HL-60 (cell line): ENCODE measurements at regions not wholly inside any gene's neighbourhood (a gene's known extent, or its start where the extent isn't known, plus 50 kb on each side); places are given as distances from the start of the nearest gene placed in this dataset.

ENCODE experiments used
- DNase-seq, 2 experiments: peaks; one replicate each; pipeline ENCODE4 v3.0.0-alpha.2; 2010 to 2020; ENCODE audit warnings: low read depth in 1 of 2, low spot score in 1 of 2
- H3K27ac ChIP-seq: fragments of 250-450 bp; sonication (Bioruptor Pico); replicated peaks from 2 replicates; pipeline ENCODE4 v1.5.1; 2020; ENCODE audit warnings: mild to moderate bottlenecking, moderate library complexity
- H3K27me3 ChIP-seq: fragments of 250-450 bp; sonication (Bioruptor Pico); 2 replicates; pipeline ENCODE4 v1.5.1; 2021; ENCODE audit warnings: mild to moderate bottlenecking, moderate library complexity; ENCODE audit not compliant: insufficient read depth, poor library complexity, severe bottlenecking
- H3K4me3 ChIP-seq: replicated peaks from 2 replicates; pipeline ENCODE4 v1.5.1; 2011; ENCODE audit warnings: mild to moderate bottlenecking, control low read depth, low read length; ENCODE audit not compliant: insufficient read depth
- CTCF ChIP-seq: IDR thresholded peaks from one replicate; pipeline ENCODE4 v1.5.1; 2011; ENCODE audit warnings: low read length, control low read depth, inconsistent platforms; ENCODE audit not compliant: insufficient read depth
- GABPA ChIP-seq: IDR thresholded peaks from 2 replicates; pipeline ENCODE4 v1.6.1; 2012; ENCODE audit warnings: low read depth
- POLR2AphosphoS5 ChIP-seq: IDR thresholded peaks from 2 replicates; pipeline ENCODE4 v1.6.1; 2012; ENCODE audit warnings: low read depth
- REST ChIP-seq: IDR thresholded peaks from 2 replicates; pipeline ENCODE4 v1.6.1; 2012; ENCODE audit warnings: low read depth; ENCODE audit not compliant: insufficient replicate concordance
- SPI1 ChIP-seq: IDR thresholded peaks from 2 replicates; pipeline ENCODE4 v1.6.1; 2012; ENCODE audit warnings: low read depth, mild to moderate bottlenecking, borderline replicate concordance

GRCh38 chr9:120323125-120323524, 256.8 kb downstream of the CDK5RAP2 start:
- H3K4me3 ChIP-seq, result no peak overlapping the region
- H3K27me3 ChIP-seq, result no peaks in the 10 kb centered on the region
- H3K27ac ChIP-seq, result no peak overlapping the region
- no peak for TF ChIP-seq GABPA
- no peak for TF ChIP-seq SPI1
- DNase-seq, result no peak

- Histone ChIP-seq H3K27ac (no peak overlapping the region), H3K4me3 (no peak overlapping the region), H3K27me3 (no peaks in the 10 kb centered on the region)
- TF ChIP-seq REST, result no peak
- TF ChIP-seq GABPA, result no peak
- no peak for TF ChIP-seq SPI1
- no peak for TF ChIP-seq CTCF
- TF ChIP-seq POLR2AphosphoS5, result no peak
- no peak for DNase-seq
These were observed 260.5 kb downstream of the CDK5RAP2 start for GRCh38 chr9:120319452-120319851.

GRCh38 chr9:120315154-120315553, 264.8 kb downstream of the CDK5RAP2 start:
- H3K27ac ChIP-seq, result no peak overlapping the region
- no peaks in the 10 kb centered on the region for H3K27me3 ChIP-seq
- no peak overlapping the region for H3K4me3 ChIP-seq
- no peak for DNase-seq
- TF ChIP-seq SPI1 (no peak), REST (no peak), CTCF (no peak), POLR2AphosphoS5 (no peak), GABPA (no peak)

- H3K27ac ChIP-seq, result no peak overlapping the region
- H3K4me3 ChIP-seq, result no peak overlapping the region
- DNase-seq, result no peak
- H3K27me3 ChIP-seq, result no peaks in the 10 kb centered on the region
- TF ChIP-seq REST, result no peak
- TF ChIP-seq POLR2AphosphoS5, result no peak
- TF ChIP-seq GABPA, result no peak
- no peak for TF ChIP-seq SPI1
- no peak for TF ChIP-seq CTCF
These were observed 267.9 kb downstream of the CDK5RAP2 start for GRCh38 chr9:120312031-120312430.
